ENCODE measurements at regions not wholly inside any gene's neighbourhood (a gene's known extent, or its start where the extent isn't known, plus 50 kb on each side); places are given as distances from the start of the nearest gene placed in this dataset.

- no peak for DNase-seq
- no peaks in the 10 kb centered on the region for H3K4me1 ChIP-seq
- no peaks in the 10 kb centered on the region for H3K36me3 ChIP-seq
- TF ChIP-seq CTCF (IDR thresholded peaks at IDR 0.05) (no peak), POLR2AphosphoS5 (IDR thresholded peaks at IDR 0.05) (no peak), EP300 (IDR thresholded peaks at IDR 0.05) (no peak), POLR2A (IDR thresholded peaks at IDR 0.05) (no peak)
- intact Hi-C loops (cut with DNase I): no loop called here
- no peak overlapping the region for H3K27ac ChIP-seq
- H3K27me3 ChIP-seq: no peaks in the 10 kb centered on the region
- H3K9me3 ChIP-seq: no peaks in the 10 kb centered on the region
- H3K4me3 ChIP-seq: no peak overlapping the region
- WGBS, 2 donors: 76 to 85% methylated on average over 16 of the region's 16 CpGs
Observed at GRCh38 chr20:57947421-57948179, 237.8 kb upstream of the PMEPA1 start.

GRCh38 chr20:57946559-57947315, 236.9 kb upstream of the PMEPA1 start:
- no peak overlapping the region for H3K4me3 ChIP-seq
- 82 to 87% methylated on average over 8 of the region's 8 CpGs for WGBS, 2 donors
- no peak overlapping the region for H3K27ac ChIP-seq
- intact Hi-C loops (cut with DNase I): no loop called here
- H3K4me1 ChIP-seq: peaks cover 0 to 4% (median 0%) of the 10 kb centered on the region in 4 donors
- no peak for DNase-seq
- H3K9me3 ChIP-seq: no peaks in the 10 kb centered on the region
- H3K27me3 ChIP-seq: no peaks in the 10 kb centered on the region
- no peaks in the 10 kb centered on the region for H3K36me3 ChIP-seq
- TF ChIP-seq POLR2AphosphoS5 (IDR thresholded peaks at IDR 0.05): no peak
- no peak for TF ChIP-seq POLR2A (IDR thresholded peaks at IDR 0.05)
- no peak for TF ChIP-seq EP300 (IDR thresholded peaks at IDR 0.05)
- TF ChIP-seq CTCF (IDR thresholded peaks at IDR 0.05): no peak

GRCh38 chr20:57944988-57945387, 235.2 kb upstream of the PMEPA1 start:
- Histone ChIP-seq H3K4me3 (no peak overlapping the region), H3K27ac (no peak overlapping the region), H3K27me3 (no peaks in the 10 kb centered on the region), H3K36me3 (no peaks in the 10 kb centered on the region), H3K9me3 (no peaks in the 10 kb centered on the region), H3K4me1 (peaks cover 0 to 6% (median 0%) of the 10 kb centered on the region in 4 donors)
- TF ChIP-seq POLR2A (IDR thresholded peaks at IDR 0.05) (no peak), EP300 (IDR thresholded peaks at IDR 0.05) (no peak), CTCF (IDR thresholded peaks at IDR 0.05) (no peak), POLR2AphosphoS5 (IDR thresholded peaks at IDR 0.05) (no peak)
- DNase-seq: no peak
- WGBS, 2 donors: 84 to 91% methylated on average over 6 of the region's 6 CpGs
- intact Hi-C loops (cut with DNase I): loop anchor here (5.0 kb wide), 1 partner anchor 32 kb away; no protein-coding TSS in a partner anchor

GRCh38 chr20:57943950-57944349, 234.1 kb upstream of the PMEPA1 start:
- DNase-seq: no peak
- Histone ChIP-seq H3K9me3 (no peaks in the 10 kb centered on the region), H3K4me1 (peaks cover 0 to 6% (median 0%) of the 10 kb centered on the region in 4 donors), H3K36me3 (no peaks in the 10 kb centered on the region), H3K4me3 (no peak overlapping the region), H3K27me3 (no peaks in the 10 kb centered on the region), H3K27ac (no peak overlapping the region)
- WGBS, 2 donors: 75 to 90% methylated on average over 7 of the region's 7 CpGs
- TF ChIP-seq POLR2A (IDR thresholded peaks at IDR 0.05): no peak
- TF ChIP-seq CTCF (IDR thresholded peaks at IDR 0.05): no peak
- TF ChIP-seq EP300 (IDR thresholded peaks at IDR 0.05): no peak
- no peak for TF ChIP-seq POLR2AphosphoS5 (IDR thresholded peaks at IDR 0.05)
- intact Hi-C loops (cut with DNase I): loop anchor here (5.0 kb wide), 1 partner anchor 33 kb away; no protein-coding TSS in a partner anchor
